ENCODE measurements at regions not wholly inside any gene's neighbourhood (a gene's known extent, or its start where the extent isn't known, plus 50 kb on each side); places are given as distances from the start of the nearest gene placed in this dataset.

DNA sequence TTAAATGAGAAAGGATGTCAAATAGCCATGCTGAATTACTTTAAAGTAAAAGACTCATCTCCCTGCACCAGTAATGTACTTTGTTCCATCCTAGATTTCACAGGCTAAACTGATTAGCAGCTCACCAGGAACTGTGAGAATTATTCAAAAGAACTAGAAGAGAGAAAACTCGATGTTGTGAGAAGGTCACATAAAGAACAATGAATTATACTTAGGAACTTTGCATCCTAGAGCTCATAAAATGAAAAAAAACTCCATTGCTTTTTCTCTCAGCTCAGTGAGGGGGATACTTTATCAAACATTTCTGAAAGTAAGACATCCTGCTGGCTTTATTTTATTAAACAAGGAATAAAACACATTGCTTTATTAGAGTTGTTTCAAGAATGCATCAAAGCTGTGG is 278.5 kb downstream of the MRPL39 start:
- TF ChIP-seq GATA3 (IDR thresholded peaks at IDR 0.05; ENCODE audit: low read depth, low read length) (no peak), GATA2 (IDR thresholded peaks at IDR 0.05; ENCODE audit: low read depth, low read length) (no peak)

DNA sequence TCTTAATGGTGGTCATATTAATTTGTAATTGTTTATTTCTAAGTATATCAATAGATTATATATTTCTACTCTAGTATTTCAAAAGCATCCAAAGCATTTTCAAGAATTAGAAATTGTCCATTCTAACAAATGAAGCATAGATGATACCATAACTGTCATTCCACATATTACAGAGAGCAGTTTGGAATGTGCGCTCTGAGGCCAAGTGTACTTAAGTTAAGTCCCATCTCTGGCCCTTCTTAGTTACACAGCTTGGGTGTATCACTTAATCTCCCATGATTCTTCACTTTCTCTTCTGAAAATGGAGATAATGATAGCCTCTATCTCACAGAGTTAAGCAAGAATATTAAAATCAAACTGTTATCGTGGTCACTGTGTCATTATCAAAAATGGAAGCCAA is 281.1 kb downstream of the MRPL39 start:
- TF ChIP-seq GATA2 (IDR thresholded peaks at IDR 0.05; ENCODE audit: low read depth, low read length) (no peak), GATA3 (IDR thresholded peaks at IDR 0.05; ENCODE audit: low read depth, low read length) (no peak)

DNA sequence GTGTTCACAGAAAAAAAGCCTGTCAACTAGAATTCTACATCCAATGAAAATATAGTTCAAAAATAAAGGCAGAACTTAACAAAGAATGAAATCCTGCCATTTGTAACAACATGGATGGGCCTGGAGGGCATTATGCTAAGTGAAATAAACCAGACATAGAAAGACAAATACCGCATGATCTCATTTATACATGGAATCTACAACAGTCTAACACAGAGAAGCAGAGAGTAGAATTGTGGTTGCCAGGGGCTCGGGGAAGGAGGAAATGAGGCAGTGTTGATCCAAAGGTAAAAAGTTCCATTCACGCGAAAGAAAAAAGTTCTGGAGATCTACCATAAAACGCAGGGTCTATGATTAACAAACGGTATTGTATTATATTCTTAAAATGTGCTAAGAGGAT is 282.6 kb downstream of the MRPL39 start:
- no peak for TF ChIP-seq GATA3 (IDR thresholded peaks at IDR 0.05; ENCODE audit: low read depth, low read length)
- TF ChIP-seq GATA2 (IDR thresholded peaks at IDR 0.05; ENCODE audit: low read depth, low read length) = no peak

DNA sequence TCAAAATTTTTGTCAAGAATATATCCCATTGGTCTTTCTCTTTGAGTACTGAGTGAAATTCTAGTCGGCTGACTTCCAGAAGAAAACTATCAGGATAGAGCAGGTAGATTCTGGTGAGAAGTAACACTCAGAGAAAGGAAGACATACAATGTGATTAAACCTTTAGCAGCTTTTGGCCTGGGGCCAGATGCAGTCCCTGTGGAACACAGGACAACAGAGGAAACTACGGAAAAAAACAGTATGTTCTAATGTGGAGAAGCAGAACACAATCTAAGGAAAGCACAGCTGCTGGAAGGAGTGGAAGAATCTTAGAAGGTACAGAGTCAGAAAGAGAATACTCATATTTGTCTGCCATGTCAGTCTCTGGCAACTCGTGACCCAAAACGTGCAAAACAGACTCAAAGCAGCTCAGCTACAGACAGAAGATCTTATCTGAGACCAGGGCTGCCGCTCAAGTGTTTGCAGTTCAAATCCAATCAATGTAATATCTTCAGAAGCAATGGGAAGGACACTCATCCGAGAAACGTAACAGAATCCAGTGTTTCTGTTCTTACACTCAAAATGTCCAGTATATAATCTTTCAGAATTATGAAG is 283.8 kb downstream of the MRPL39 start:
- TF ChIP-seq GATA3 (IDR thresholded peaks at IDR 0.05; ENCODE audit: low read depth, low read length) (no peak), GATA2 (IDR thresholded peaks at IDR 0.05; ENCODE audit: low read depth, low read length) (no peak)

DNA sequence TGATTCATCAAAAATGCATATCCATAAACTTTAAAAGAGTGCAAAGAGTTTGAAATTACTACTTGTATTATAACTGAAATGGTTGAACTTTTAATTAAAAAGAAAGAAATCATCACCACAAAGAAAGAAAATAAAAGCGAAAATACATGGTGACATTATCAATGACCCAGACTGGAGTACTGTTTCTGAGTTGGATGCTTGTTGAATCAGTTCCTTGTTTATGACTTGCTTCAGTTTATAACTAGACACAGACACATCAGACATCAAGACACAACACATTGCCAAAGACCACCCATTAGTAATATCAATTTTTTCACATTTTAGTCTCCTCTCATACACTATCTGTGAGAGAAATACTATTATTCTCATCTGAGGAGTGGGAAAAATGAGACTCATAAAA is 293.0 kb downstream of the MRPL39 start:
- TF ChIP-seq GATA3 (IDR thresholded peaks at IDR 0.05; ENCODE audit: low read depth, low read length) = no peak
- no peak for TF ChIP-seq GATA2 (IDR thresholded peaks at IDR 0.05; ENCODE audit: low read depth, low read length)

DNA sequence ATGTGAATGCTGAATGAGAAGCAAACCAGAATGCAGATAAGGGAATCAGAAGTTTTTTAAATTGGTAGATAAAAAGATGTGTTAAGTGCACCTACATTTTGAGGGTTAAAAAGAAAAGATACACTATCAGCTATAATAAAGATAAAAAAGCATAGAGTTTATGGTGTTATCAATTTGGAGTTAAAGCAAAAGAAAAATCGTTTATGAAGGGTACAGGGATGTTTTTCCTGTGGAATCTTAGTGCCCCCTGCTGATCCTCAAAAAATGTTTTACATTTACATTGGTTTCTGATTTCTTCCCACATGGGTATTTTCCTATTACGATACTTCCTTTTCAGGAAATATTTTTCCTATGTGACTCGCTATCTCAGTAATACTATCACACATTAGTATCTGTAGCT is 293.5 kb downstream of the MRPL39 start:
- no peak for TF ChIP-seq GATA2 (IDR thresholded peaks at IDR 0.05; ENCODE audit: low read depth, low read length)
- TF ChIP-seq GATA3 (IDR thresholded peaks at IDR 0.05; ENCODE audit: low read depth, low read length) = no peak

DNA sequence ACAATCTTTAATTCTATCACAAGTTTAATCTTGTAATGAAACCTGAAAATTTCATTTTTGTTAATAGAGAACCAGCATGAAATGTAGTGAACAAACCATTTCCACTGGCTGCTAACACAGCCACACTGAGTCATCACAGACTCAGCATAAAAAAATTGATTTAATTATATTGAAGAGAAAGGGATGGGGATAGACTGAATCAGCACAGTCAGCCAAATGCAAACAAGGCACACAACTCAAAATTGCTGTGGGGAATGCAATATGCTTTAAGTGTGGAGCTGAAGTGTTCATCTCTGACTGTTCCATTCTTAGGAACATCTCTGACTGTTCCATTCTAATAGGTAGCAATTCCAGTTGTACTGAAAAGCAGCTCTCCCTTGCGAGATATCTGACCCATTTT is 299.8 kb downstream of the MRPL39 start:
- TF ChIP-seq GATA2 (IDR thresholded peaks at IDR 0.05; ENCODE audit: low read depth, low read length) (no peak), GATA3 (IDR thresholded peaks at IDR 0.05; ENCODE audit: low read depth, low read length) (no peak)

DNA sequence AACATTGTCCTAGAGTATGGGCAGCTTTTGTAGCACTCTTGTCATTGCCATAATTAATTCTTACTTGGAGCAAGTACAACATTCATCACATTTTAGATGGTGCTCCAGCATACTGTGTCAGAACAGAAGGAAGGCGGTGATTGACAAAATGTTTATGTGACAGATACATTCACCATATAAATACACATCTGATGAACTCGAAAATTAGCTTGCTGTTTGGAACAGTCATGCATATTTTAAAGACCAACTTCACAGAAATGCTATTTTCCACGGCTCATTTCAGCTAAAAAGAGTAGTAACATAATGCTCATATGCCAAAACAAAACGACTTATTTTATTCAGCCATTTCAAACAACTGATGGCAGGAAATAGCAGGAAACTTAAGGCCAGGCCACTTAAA is 302.7 kb downstream of the MRPL39 start:
- TF ChIP-seq GATA3 (IDR thresholded peaks at IDR 0.05; ENCODE audit: low read depth, low read length) = no peak
- TF ChIP-seq GATA2 (IDR thresholded peaks at IDR 0.05; ENCODE audit: low read depth, low read length) = no peak

DNA sequence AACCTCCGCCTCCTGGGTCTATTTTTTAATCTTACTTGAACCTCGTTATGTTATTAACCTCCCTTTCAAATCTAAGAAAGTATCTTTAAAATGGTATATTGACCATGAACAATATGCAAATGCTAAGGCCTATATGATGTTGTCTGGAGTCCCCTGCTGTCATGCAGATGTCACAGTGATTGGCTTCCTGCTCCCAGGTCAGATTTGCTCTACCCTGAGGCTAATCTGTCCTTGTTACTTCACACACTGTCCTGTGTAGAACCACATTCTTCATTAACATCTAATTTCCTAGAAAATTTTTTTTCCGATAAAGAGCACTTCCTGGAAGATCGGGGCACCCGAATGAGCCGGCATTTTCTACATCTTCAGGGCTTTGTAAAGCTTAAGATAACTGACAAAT is 306.6 kb downstream of the MRPL39 start:
- no peak for TF ChIP-seq GATA2 (IDR thresholded peaks at IDR 0.05; ENCODE audit: low read depth, low read length)
- TF ChIP-seq GATA3 (IDR thresholded peaks at IDR 0.05; ENCODE audit: low read depth, low read length) = no peak

DNA sequence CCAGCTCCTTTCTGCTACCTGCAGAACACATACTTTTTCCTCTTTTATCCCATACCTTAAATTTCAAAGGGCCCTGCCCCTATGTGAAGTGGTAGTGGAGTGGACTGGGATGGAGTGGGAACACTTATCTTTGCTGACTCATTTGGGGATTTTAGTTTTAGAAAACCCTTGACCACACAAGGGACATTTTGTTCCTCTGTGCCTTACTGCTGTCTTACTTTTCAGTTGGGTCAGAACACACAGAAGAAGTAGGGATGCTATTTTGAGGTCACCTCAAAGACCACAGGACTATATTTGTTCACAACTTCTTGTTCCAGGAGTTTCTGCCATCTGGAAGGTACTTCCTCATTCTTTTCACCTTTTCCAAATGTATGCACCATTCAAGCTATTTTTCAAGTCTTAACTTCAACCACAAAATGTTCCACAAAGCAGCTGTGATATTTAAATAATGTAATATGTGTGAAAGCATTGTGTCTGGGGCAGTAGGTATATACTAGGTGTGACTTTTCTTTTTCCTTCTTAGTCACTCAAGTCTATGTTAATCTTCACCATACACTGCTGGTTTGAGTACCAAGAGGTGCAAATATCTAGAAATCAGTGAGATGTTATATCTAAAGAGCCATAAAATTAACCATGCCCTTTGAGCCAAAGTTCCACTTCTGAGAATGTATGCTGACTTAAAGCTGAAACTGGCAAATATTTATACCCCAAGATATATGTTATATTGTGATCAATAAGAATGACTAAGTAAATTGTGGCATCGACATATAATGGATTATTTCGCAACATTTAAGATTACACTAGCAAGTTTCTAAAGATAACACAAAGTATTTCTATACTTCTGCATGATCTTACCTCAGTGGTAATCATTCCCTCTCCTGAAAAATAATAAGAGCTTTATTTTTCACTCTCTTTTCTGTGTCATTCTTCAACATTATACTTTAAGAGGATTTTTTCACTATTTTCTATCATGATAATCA is 308.5 kb downstream of the MRPL39 start:
- TF ChIP-seq GATA3 (IDR thresholded peaks at IDR 0.05; ENCODE audit: low read depth, low read length) (no peak), GATA2 (IDR thresholded peaks at IDR 0.05; ENCODE audit: low read depth, low read length) (no peak)

DNA sequence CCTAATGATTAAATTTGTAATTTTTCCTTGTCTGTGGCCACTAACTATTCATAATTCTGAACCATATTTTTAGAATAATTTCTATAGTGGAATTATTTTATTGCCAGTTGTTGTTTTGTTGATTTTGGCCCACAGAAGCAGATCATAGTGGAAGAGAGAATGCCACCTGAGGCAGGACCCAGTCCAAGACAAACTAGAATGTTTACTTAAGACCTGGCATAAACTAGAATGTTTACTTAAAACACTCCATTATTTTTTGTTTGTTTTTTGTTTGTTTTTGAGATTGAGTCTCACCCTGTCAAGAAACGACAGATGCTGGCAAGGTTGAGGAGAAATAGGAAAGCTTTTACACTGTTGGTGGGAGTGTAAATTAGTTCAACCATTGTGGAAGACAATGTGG is 310.2 kb downstream of the MRPL39 start:
- no peak for TF ChIP-seq GATA2 (IDR thresholded peaks at IDR 0.05; ENCODE audit: low read depth, low read length)
- TF ChIP-seq GATA3 (IDR thresholded peaks at IDR 0.05; ENCODE audit: low read depth, low read length) = no peak

DNA sequence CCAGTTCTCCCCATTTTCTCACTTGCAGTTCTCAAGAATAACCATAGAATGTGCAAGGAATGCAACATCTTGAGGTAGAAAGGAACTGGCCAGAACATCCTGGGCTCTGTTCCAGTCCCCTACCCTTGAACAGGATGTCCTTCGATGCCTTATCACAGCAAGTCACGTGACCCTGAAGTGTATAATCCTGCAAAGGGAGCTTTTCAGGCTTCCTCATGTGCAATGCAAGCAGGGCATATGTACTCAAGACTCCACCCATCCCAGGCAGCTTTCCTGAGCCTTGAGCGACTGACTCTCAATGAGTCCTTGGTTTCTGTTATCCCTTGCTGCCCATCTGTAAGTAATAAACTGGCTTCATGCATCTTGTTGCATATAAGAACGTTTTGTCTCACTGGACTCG is 311.0 kb downstream of the MRPL39 start:
- no peak for TF ChIP-seq GATA2 (IDR thresholded peaks at IDR 0.05; ENCODE audit: low read depth, low read length)
- TF ChIP-seq GATA3 (IDR thresholded peaks at IDR 0.05; ENCODE audit: low read depth, low read length) = no peak

DNA sequence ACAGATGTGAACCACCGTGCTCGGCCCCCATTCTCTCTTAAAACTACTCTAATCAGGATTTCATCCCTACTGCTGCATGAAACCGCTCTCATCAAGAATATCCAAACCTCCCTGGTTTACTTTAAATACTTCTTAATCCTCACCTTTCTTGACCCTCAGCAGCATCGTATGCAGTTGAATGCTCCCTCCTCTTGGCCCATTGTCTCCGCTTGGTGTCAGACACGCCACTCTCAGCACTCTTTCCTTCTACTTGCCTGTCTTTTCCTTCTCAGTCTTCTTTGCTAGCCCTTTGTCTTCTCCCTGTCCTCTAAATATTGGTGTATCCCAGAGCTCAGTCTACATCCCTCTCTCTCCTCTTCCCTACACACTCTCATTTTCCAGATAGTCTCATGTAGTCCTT is 314.9 kb downstream of the MRPL39 start:
- no peak for TF ChIP-seq GATA3 (IDR thresholded peaks at IDR 0.05; ENCODE audit: low read depth, low read length)
- TF ChIP-seq GATA2 (IDR thresholded peaks at IDR 0.05; ENCODE audit: low read depth, low read length) = no peak

DNA sequence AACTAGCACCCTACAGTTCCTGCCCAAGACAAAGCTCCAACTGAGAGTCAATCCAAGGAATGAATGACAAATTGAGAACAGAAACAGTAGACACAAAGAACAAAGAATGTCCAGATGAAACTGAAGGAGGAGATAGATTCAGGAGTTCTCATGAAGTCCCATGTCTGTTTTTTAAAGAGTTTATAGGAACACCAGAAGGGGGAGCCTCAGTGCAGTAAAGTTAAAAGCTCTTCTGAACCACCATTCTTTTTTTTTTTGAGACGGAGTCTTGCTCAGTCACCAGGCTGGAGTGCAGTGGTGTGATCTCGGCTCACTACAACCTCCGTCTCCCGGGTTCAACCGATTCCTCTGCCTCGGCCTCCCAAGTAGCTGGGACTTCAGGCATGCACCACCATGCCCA is 323.6 kb downstream of the MRPL39 start:
- TF ChIP-seq GATA3 (IDR thresholded peaks at IDR 0.05; ENCODE audit: low read depth, low read length) (no peak), GATA2 (IDR thresholded peaks at IDR 0.05; ENCODE audit: low read depth, low read length) (no peak)

DNA sequence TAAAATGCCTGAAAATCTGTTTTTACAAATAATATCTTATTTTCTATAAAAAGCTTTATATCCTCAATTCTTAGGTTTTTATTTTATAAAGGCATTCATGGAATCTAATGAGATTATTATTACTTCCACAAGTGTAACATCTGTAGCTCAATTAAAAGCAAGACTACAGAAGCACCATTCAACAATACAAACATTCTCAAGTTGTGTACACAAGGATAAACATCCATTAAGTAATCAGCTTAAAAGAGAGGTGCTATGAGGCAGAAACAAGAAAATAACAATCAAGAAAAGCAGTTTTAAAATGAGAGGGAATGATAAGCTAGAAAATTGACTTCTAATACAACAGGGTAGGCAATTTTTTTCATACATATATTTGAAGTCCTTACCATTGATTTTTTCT is 326.1 kb downstream of the MRPL39 start:
- no peak for TF ChIP-seq GATA3 (IDR thresholded peaks at IDR 0.05; ENCODE audit: low read depth, low read length)
- TF ChIP-seq GATA2 (IDR thresholded peaks at IDR 0.05; ENCODE audit: low read depth, low read length) = no peak
